Activated CD8-positive, alpha-beta memory T cell treated with anti-CD3 and anti-CD28 coated beads for 36 hours (primary cell): ENCODE measurements at regions not wholly inside any gene's neighbourhood (a gene's known extent, or its start where the extent isn't known, plus 50 kb on each side); places are given as distances from the start of the nearest gene placed in this dataset.

Experiments
- CTCF ChIA-PET: fragments of 350-600 bp; sonication (Branson Sonifier 250); formaldehyde crosslinking; loops from one replicate; lab custom pipeline; 2021; ENCODE audit warnings: antibody characterized with exemption; lab: Charles Lee
- POLR2A ChIA-PET: fragments of 350-600 bp; sonication (Branson Sonifier 250); formaldehyde crosslinking; loops from one replicate; lab custom pipeline; 2021; ENCODE audit warnings: antibody characterized with exemption; lab: Charles Lee

DNA sequence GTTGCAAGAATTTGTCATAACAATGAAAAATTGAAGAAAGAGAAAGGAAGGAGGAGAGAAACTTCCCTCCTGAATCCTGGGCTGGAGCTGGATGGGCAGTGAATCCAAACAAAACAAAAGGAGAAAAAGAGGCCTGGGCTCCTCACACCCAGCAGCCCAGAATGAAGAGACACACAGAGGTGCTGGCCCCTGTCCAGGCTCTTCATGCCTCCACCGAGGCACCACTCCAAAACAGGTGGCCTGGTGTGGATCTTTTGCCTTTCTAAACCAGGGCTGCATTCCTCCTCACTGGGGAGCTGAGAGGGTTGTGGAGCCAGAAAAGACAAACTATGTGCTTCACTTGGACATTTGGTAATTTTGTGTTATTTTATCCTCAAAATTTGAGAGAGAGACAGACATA lies 76.0 kb downstream of the FAM124B start:
- POLR2A ChIA-PET = no interaction called here
- CTCF ChIA-PET = no interaction called here

DNA sequence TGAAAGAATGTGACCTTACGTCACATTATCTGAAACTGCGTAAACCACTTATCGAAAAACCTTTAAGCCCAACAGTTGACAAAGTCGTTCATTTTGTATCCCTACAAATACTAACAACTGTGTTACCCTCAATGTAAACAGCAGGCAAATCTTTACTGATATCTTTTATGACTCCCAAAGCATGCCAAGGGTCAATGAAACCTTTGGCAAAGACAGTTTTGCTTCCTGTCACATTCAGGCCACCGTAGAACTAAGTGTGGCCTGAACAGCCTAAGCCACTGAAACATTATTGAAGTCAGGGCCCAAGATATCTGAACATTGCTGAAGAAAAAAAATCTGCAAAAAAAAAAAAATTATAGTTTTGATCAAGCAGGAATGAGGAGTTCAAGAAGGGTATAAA lies 77.3 kb downstream of the FAM124B start:
- ChIA-PET POLR2A (no interaction called here), CTCF (no interaction called here)

DNA sequence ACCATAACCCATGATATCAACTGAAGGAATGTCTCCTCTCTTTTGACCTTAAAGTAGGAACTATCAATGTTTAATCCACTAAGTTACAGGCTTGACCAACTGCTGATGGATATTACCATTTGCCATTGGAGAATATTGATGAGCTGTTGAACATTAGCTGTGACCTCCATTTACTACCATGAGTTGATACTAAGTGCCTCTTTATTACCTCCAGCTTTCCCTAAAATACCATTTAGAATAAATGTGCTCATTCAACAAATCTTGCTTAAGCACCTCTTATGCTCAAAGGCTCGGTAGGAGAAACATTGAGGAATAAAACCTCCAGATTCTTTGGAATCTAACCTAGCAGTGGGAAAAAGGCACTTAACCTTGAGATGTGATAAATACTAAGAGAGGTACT lies 81.2 kb downstream of the FAM124B start:
- POLR2A ChIA-PET = no interaction called here
- CTCF ChIA-PET = no interaction called here

DNA sequence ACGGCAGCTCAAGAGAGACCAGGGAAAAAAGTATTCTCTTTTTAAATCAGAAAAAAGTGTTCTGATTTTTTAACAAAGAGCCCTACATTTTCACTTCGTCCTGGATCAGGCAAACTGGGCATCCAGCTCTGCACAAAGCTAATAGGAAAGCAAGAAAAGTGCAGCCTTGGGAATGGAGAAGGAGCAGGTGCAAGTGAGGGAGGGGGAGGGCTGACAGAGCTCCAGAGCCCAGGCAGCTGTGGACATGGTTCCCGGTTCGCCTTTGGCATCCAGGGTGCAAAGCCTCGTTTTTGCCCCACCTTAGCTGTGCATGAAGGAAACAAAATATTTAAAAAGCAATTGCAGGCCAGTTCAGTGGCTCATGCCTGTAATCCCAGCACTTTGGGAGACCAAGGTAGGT lies 82.2 kb downstream of the FAM124B start:
- POLR2A ChIA-PET = no interaction called here
- CTCF ChIA-PET = no interaction called here

- ChIA-PET POLR2A (no interaction called here), CTCF (no interaction called here)
Observed at GRCh38 chr2:224312741-224313140, 89.2 kb downstream of the FAM124B start.

GRCh38 chr2:224310943-224311625 lies 90.8 kb downstream of the FAM124B start:
- ChIA-PET POLR2A (no interaction called here), CTCF (no interaction called here)

DNA sequence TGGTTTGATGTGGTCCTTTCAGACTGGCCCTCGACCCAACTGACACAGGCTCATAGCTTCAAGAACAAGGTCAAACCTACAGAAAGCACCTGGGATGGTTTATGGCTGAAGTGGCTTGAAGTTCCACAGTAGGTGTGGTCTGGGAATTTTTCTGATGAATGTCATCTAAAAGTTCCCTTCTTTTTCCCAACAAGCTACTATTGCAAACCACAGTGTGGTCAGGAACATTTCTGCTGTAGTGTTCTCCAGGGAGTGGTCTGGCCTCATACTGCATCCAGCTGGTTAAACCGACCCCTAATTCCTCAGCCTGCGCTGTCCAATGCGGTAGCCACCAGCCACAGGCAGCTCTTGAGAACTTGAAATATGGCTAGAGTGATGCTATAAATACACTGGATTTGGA lies 92.7 kb downstream of the FAM124B start:
- CTCF ChIA-PET = no interaction called here
- POLR2A ChIA-PET = no interaction called here

GRCh38 chr2:224308272-224308911 lies 93.5 kb downstream of the FAM124B start:
- ChIA-PET CTCF (no interaction called here), POLR2A (no interaction called here)

- ChIA-PET CTCF (no interaction called here), POLR2A (no interaction called here)
Observed at GRCh38 chr2:224302952-224303351, 99.0 kb downstream of the FAM124B start.

DNA sequence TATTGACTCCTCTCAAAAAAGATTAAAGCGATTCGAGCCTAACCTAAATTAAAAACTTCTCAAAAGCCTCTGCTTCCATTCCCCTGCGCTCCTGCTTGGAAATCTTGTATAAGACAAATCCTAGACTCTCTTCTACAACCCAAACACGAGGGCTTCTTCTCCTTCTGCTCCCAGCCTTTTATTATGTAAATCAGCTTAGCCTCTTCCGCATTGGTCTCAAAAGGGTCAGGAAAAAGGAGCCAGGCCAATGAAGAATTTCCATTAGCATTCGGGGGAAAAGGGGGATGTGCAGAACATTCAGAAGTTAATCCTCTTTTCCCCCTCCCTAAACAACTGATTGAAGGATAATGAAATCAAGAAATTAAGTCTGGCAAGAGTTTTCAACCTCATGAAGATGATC lies 107.9 kb downstream of the FAM124B start:
- POLR2A ChIA-PET = no interaction called here

GRCh38 chr2:224287531-224287930 lies 114.4 kb downstream of the FAM124B start:
- CTCF ChIA-PET = interaction anchor here (1.2 kb wide), 1 partner anchor 294 kb away, joined by 5 read pairs; no protein-coding TSS in a partner anchor
- POLR2A ChIA-PET = no interaction called here

More for the DNA sequence above, 107.9 kb downstream of the FAM124B start:
- CTCF ChIA-PET = no interaction called here

GRCh38 chr2:224286923-224287322 lies 115.0 kb downstream of the FAM124B start:
- CTCF ChIA-PET = interaction anchor here (0.6 to 1.2 kb wide), 3 partner anchors 293 to 398 kb away, joined by 3 to 5 read pairs (median 5); no protein-coding TSS in a partner anchor
- POLR2A ChIA-PET = no interaction called here

GRCh38 chr2:224284134-224284946 lies 117.6 kb downstream of the FAM124B start:
- POLR2A ChIA-PET = no interaction called here
- CTCF ChIA-PET = interaction anchor here (0.7 to 4.1 kb wide), 9 partner anchors 9 to 323 kb away, joined by 3 to 33 read pairs (median 4); partner anchors contain the start of gene SERPINE2

GRCh38 chr2:224283466-224283965 lies 118.4 kb downstream of the FAM124B start:
- POLR2A ChIA-PET = no interaction called here
- CTCF ChIA-PET = interaction anchor here (0.6 to 4.1 kb wide), 6 partner anchors 11 to 503 kb away, joined by 3 to 33 read pairs (median 4); partner anchors contain the start of gene SERPINE2

- POLR2A ChIA-PET = no interaction called here
- CTCF ChIA-PET = interaction anchor here (3.8 to 4.1 kb wide), 2 partner anchors 288 to 311 kb away, joined by 22 to 33 read pairs; no protein-coding TSS in a partner anchor
Observed at GRCh38 chr2:224281374-224281773, 120.5 kb downstream of the FAM124B start.

DNA sequence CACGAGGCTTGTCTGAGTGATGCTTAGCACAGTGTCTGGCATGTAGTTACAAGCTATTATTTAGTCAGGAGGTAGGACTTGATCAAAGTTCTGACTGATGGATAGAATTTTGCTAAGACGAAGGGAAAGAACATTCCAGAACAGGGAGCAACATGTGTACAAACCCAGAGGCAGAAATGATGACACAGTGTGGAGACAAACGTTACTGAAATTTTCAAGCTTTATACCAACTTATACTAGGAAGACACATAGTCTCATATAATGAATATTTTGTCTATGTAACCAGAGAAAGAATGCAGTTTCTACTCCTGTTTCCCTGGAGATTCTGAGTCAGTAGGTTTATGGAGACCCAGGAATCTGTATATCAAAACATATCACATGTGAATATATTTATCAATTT lies 123.4 kb downstream of the FAM124B start:
- ChIA-PET CTCF (no interaction called here), POLR2A (no interaction called here)

- ChIA-PET POLR2A (no interaction called here), CTCF (interaction anchor here (1.2 kb wide), 1 partner anchor 10 kb away, joined by 4 read pairs; no protein-coding TSS in a partner anchor)
Observed at GRCh38 chr2:224276251-224276650, 125.7 kb downstream of the FAM124B start.

GRCh38 chr2:224272237-224272910 lies 129.5 kb downstream of the FAM124B start:
- ChIA-PET POLR2A (no interaction called here), CTCF (interaction anchor here (1.3 kb wide), 1 partner anchor 11 kb away, joined by 3 read pairs; no protein-coding TSS in a partner anchor)

GRCh38 chr2:224271617-224272236 lies 130.2 kb downstream of the FAM124B start:
- ChIA-PET CTCF (interaction anchor here (1.3 kb wide), 1 partner anchor 12 kb away, joined by 3 read pairs; no protein-coding TSS in a partner anchor), POLR2A (no interaction called here)
